ENCODE measurements at regions not wholly inside any gene's neighbourhood (a gene's known extent, or its start where the extent isn't known, plus 50 kb on each side); places are given as distances from the start of the nearest gene placed in this dataset.

GRCh38 chr7:16144361-16144760 lies 277.0 kb downstream of the CRPPA start:
- no peak for DNase-seq (ENCODE audit: low spot score)

- no peak for DNase-seq (ENCODE audit: low spot score)
Observed at GRCh38 chr7:16137944-16138343, 283.4 kb downstream of the CRPPA start.

DNA sequence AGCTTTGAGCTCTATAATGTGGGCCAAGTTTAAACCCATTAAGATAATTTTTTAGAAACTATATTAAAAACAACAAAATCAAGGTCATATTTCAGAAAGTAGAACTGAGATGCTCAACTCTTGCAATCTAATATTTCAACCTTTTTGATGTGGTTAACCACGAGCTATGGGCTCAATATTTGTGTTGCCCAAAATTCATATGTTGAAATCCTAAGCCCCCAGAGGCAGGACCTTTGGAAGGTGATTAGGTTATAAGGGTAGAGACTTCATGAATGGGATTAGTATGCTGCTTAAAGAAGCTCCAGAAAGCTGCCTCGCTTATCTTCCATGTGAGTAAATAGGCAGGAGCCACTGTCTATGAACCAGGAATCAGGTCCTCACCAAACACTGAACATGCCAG lies 284.4 kb downstream of the CRPPA start:
- DNase-seq (ENCODE audit: low spot score): no peak

DNA sequence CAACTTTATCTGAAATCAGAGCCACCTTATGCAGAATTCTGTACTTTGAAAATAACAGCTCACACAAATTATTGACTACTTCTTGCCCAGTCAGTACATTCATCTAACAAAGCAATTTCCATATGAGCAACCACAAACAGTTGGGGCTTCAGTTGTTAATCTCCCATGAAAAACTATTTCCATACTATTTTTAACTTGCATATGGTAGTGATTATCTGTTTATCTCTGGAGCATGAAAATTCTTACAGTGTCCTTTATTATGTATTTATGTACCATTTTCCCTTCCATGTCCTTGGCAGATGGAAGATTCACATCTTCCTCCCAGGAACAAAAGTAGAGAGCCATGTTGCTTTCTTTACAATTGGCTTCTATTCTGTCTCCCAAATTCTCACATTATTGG lies 285.7 kb downstream of the CRPPA start:
- DNase-seq (ENCODE audit: low spot score): no peak

- DNase-seq (ENCODE audit: low spot score): no peak
Observed at GRCh38 chr7:16130111-16131110, 290.9 kb downstream of the CRPPA start.

GRCh38 chr7:16129431-16130110 lies 291.8 kb downstream of the CRPPA start:
- DNase-seq (ENCODE audit: low spot score): no peak

GRCh38 chr7:16123117-16123770 lies 298.1 kb downstream of the CRPPA start:
- DNase-seq (ENCODE audit: low spot score): no peak

DNA sequence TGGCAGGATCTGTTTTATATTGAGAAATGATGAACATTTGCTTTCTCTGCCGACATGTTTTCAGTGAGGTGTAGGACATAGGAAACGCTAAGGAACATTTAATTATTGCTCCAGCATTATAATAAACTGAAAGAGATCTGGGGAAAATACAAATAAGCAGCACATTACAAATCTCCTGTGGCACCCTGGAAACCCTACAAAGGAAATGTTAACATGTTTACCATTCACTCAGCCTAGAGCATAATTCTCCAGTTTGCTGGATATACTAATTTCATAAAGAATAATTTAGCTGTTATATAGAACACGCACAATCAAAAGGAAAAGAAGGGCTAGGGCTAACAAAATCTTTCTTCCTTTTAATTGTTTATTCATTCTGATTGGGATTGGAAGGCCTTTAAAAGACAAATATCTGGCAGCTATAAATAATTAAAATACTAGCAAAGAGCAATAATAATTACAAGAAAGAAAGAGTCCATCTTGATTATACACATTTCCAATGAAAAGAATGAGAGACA lies 299.4 kb downstream of the CRPPA start:
- DNase-seq (ENCODE audit: low spot score): no peak

DNA sequence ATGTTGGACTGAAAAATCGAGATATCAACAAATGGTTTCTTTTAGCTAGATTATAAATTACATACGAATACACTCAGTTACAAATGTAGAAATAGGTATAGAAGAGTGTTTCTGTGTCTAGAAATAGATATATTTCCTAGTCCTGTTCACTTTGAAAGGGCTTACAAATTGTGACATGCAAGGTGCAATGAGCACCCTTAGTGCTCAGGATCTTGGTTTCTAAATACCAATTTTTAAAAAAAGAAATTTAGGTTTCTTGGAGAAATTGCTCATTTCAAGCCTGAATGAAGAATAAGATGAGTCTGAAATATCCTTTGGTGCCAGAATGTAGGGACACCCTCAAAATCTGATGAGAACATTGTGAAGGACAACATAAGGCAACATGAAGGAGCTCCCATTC lies 306.0 kb downstream of the CRPPA start:
- no peak for DNase-seq (ENCODE audit: low spot score)

- no peak for DNase-seq (ENCODE audit: low spot score)
Observed at GRCh38 chr7:16114633-16115032, 306.7 kb downstream of the CRPPA start.

GRCh38 chr7:16114071-16114470 lies 307.3 kb downstream of the CRPPA start:
- no peak for DNase-seq (ENCODE audit: low spot score)

GRCh38 chr7:16113058-16113457 lies 308.3 kb downstream of the CRPPA start:
- no peak for DNase-seq (ENCODE audit: low spot score)

GRCh38 chr7:16106869-16107268 lies 314.5 kb downstream of the CRPPA start:
- no peak for DNase-seq (ENCODE audit: low spot score)

- no peak for DNase-seq (ENCODE audit: low spot score)
Observed at GRCh38 chr7:16106300-16106699, 315.0 kb downstream of the CRPPA start.

GRCh38 chr7:16099302-16099849 lies 322.0 kb downstream of the CRPPA start:
- no peak for DNase-seq (ENCODE audit: low spot score)

- DNase-seq (ENCODE audit: low spot score): no peak
Observed at GRCh38 chr7:16098585-16099179, 322.7 kb downstream of the CRPPA start.

DNA sequence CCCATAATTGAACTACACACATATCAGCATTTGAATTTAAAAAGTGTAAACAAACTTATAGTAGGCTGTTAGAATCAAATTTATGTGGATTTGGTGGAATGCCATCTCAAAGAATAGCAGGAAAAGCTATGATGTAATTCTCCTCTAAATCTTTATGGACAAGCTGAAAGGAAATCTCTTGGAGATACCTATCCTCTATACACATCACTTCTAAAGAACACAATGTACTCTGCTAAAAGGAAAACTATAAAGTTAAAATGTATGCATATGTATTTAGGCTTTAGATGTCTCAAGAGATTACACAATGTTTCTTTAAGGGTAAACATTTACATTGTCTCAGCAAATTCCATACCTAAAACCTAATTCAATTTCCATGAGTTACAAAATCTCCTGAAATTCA lies 323.3 kb downstream of the CRPPA start:
- DNase-seq (ENCODE audit: low spot score): no peak

- no peak for DNase-seq (ENCODE audit: low spot score)
Observed at GRCh38 chr7:16095171-16095950, 326.0 kb downstream of the CRPPA start.

- DNase-seq (ENCODE audit: low spot score): no peak
Observed at GRCh38 chr7:16094651-16095050, 326.7 kb downstream of the CRPPA start.

- no peak for DNase-seq (ENCODE audit: low spot score)
Observed at GRCh38 chr7:16092711-16093110, 328.6 kb downstream of the CRPPA start.
